ENCODE measurements at regions not wholly inside any gene's neighbourhood (a gene's known extent, or its start where the extent isn't known, plus 50 kb on each side); places are given as distances from the start of the nearest gene placed in this dataset.

DNA sequence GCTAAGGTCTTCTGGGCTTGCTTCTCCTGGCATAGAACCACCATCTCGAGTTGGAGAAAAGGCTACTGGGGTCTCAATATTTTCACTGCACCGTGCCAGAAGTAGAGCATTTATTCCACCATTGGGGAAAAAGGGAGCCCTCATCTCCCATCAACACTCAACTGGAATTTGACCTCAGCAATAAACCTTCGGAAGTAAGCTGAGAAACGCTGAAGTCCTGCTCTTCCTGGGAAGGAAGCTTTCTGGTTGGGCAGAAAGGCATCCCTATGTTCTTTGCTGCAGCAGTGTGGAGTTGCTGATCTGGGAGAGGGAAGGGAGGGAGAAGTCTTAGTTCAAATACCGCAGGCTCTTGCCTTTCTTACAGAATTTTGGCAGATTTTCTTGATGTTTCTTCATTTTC is 368.8 kb downstream of the NUP35 start:
- H3K9me3 Mint-ChIP-seq = no peaks in the 10 kb centered on the region
- H3K27ac Mint-ChIP-seq = no peak overlapping the region
- no peak overlapping the region for H3K4me3 Mint-ChIP-seq

DNA sequence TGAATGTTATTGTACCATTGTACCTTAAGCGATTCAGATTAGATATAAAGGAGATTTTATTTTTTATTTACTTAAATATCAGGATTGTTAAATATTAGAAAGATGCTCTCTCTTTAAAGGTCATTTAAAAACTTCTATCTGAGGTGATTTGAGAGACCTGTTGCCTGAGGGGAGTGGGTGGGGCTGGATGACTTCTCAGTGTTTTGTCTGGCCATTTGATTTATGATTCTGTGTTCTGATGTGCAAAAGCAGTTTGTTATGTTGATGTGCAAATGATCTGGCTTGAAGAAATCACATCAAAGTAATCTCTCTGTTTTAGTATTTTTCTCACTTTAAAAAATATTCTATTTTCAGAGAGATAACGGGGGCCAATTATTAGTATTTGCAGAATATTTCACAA is 370.8 kb downstream of the NUP35 start:
- no peak for DNase-seq (ENCODE audit: low spot score)
- Mint-ChIP-seq H3K4me1 (ENCODE audit: low read depth) (no peaks in the 10 kb centered on the region), H3K27ac (no peak overlapping the region), H3K4me3 (no peak overlapping the region), H3K27me3 (ENCODE audit: low read depth) (no peaks in the 10 kb centered on the region), H3K9me3 (no peaks in the 10 kb centered on the region), H3K36me3 (ENCODE audit: low read depth) (no peaks in the 10 kb centered on the region)

More for the DNA sequence above, 368.8 kb downstream of the NUP35 start:
- Mint-ChIP-seq H3K4me1 (ENCODE audit: low read depth) (no peaks in the 10 kb centered on the region), H3K36me3 (ENCODE audit: low read depth) (no peaks in the 10 kb centered on the region), H3K27me3 (ENCODE audit: low read depth) (no peaks in the 10 kb centered on the region)
- no peak for DNase-seq (ENCODE audit: low spot score)

DNA sequence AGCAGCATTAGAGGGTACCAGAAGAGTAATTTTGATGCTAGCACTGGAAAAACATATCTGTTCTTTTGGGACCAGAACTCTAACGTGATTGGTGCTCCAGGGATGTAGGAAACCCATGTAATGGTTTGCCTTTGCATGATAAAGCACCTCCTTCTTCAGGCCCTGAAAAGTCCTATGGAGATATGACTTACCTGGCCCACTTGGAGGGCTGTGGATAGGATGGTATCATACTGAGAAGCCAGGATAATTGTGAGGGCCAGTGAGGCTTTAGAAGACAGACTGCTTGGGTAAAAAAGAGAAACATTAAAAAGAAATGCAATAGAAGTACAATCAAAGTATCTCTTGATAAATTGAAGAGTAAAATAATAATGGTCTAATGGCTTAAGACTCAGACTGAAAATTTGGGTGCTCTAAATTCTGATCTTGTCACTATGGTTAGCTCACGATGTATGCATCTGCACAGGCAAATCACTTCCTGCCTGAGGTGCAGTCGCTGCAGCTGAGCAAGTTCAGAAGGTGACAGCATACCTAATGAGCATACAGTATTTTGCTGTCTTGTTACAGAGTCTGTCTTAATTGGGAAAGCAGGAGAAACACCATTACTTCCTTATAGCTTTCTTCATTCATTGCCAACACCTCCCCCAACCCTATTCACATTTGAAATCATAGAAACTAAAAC is 371.5 kb downstream of the NUP35 start:
- Mint-ChIP-seq H3K36me3 (ENCODE audit: low read depth) (no peaks in the 10 kb centered on the region), H3K9me3 (no peaks in the 10 kb centered on the region), H3K27me3 (ENCODE audit: low read depth) (no peaks in the 10 kb centered on the region), H3K4me3 (no peak overlapping the region), H3K4me1 (ENCODE audit: low read depth) (no peaks in the 10 kb centered on the region), H3K27ac (no peak overlapping the region)
- no peak for DNase-seq (ENCODE audit: low spot score)

DNA sequence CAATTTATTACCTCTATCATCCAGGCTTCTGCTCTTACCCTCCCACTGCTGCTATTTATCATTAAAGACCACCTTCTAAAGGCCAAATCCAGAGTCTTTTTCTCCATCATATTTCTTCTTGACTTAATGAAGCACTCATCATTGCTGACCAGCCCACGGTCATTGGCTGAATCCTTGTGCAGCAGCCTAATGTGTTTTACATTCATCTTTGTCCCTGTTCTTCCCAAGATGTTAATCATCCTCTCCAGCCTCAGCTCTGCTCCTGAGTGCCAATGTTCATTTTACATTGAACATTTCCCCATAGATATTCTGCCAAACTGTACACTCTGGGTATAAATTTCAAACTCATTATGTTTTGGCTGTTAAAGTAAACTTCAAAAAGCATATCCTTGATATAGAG is 373.6 kb downstream of the NUP35 start:
- Mint-ChIP-seq H3K27me3 (ENCODE audit: low read depth) (no peaks in the 10 kb centered on the region), H3K27ac (no peak overlapping the region), H3K4me1 (ENCODE audit: low read depth) (no peaks in the 10 kb centered on the region), H3K36me3 (ENCODE audit: low read depth) (no peaks in the 10 kb centered on the region), H3K9me3 (no peaks in the 10 kb centered on the region), H3K4me3 (no peak overlapping the region)
- DNase-seq (ENCODE audit: low spot score) = no peak

DNA sequence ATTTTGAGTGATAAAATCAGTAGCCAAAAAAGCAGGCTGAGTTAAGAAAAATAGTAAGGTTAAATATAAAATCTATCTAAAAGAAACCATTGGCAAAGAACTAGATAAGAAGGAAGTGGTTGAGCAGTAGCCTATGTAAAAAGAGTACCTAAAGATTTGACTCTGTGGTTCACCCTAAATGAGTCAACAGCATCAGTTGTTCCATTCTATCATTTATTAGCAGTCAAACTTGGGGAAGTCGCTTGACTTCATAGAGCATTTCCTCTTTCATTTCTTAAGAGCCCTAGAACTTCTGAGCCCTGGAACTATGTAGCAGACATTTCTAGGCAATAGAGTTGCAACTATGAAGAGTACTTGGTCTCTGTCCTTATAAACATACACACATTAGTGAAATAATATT is 381.7 kb downstream of the NUP35 start:
- Mint-ChIP-seq H3K27ac (no peak overlapping the region), H3K36me3 (ENCODE audit: low read depth) (no peaks in the 10 kb centered on the region), H3K9me3 (peaks cover 28% of the 10 kb centered on the region), H3K4me3 (no peak overlapping the region), H3K27me3 (ENCODE audit: low read depth) (no peaks in the 10 kb centered on the region), H3K4me1 (ENCODE audit: low read depth) (no peaks in the 10 kb centered on the region)
- no peak for DNase-seq (ENCODE audit: low spot score)

DNA sequence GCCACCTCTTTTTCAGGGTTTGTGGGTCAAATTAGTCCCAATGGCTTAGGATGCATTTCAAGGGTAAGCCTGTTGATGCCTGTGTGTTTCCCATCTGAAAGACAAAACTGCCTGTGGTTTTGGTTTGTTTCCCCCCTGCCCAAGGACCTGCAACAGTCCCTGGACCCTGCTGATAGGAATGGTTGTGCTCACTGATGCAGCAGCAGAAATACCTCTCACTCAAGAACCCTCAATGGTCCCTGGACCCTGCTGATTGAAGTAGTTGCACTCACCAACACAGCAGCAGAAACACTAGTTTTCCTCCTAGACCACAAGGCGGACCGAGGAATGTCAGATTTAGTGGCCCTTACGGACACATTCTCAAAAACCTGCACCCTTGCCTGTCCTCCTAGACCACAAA is 386.9 kb downstream of the NUP35 start:
- Mint-ChIP-seq H3K27ac (no peak overlapping the region), H3K9me3 (peaks cover 13% of the 10 kb centered on the region), H3K27me3 (ENCODE audit: low read depth) (no peaks in the 10 kb centered on the region), H3K4me1 (ENCODE audit: low read depth) (no peaks in the 10 kb centered on the region), H3K4me3 (no peak overlapping the region), H3K36me3 (ENCODE audit: low read depth) (no peaks in the 10 kb centered on the region)
- DNase-seq (ENCODE audit: low spot score) = no peak

DNA sequence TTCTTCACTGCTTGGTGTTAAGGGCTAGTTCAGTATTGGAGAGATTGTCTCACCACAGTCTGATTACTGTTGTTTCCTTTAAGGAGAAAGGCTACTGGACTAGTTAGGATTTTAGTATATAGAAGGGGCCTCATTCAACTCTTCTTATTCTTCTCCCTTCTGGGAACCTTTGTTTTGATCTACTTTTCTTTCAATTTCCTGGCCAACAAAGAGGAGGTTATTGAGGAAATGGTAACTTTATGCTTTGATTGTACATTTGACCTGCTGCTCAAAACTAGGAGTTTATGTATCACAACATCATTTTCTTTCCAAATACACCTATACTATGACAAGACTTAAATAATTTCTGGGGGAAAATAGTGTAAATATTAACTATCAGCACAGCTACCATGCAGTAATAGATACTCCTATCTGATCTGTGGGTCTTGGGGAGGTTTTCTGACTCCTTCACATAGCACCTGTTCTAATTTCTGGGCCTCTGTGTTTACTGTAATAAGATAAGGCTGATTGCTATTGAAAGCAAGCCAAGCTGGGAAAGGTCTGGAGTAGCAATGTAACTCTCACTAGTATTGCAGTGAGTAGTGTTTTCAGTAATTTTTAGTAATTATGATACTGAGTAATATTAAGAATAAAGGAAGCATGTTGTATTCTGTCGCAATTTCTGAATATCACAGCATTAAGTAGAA is 395.3 kb downstream of the NUP35 start:
- DNase-seq (ENCODE audit: low spot score) = no peak
- Mint-ChIP-seq H3K27me3 (ENCODE audit: low read depth) (no peaks in the 10 kb centered on the region), H3K9me3 (no peaks in the 10 kb centered on the region), H3K36me3 (ENCODE audit: low read depth) (no peaks in the 10 kb centered on the region), H3K4me3 (no peak overlapping the region), H3K4me1 (ENCODE audit: low read depth) (no peaks in the 10 kb centered on the region), H3K27ac (no peak overlapping the region)

DNA sequence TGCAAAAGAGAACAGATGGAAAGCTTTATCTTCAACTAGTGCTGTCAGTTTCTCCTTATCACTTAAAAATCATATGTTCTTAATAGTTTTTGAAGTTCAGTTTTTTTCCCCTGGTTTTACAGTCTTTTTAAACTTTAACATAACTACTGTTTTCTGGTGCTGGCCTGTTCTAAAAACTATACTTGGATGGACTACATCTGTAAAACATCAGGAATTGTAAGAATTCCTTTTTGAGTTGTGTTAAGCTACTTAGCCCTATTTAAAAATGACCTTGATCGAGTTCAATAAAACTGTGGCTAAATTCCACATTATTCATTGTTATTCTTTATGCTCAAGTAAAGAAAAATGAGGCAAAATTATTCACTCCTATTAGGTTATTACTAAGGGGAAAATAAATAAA is 397.7 kb downstream of the NUP35 start:
- Mint-ChIP-seq H3K9me3 (no peaks in the 10 kb centered on the region), H3K27me3 (ENCODE audit: low read depth) (no peaks in the 10 kb centered on the region), H3K27ac (no peak overlapping the region), H3K36me3 (ENCODE audit: low read depth) (no peaks in the 10 kb centered on the region), H3K4me3 (no peak overlapping the region), H3K4me1 (ENCODE audit: low read depth) (no peaks in the 10 kb centered on the region)
- DNase-seq (ENCODE audit: low spot score) = no peak

DNA sequence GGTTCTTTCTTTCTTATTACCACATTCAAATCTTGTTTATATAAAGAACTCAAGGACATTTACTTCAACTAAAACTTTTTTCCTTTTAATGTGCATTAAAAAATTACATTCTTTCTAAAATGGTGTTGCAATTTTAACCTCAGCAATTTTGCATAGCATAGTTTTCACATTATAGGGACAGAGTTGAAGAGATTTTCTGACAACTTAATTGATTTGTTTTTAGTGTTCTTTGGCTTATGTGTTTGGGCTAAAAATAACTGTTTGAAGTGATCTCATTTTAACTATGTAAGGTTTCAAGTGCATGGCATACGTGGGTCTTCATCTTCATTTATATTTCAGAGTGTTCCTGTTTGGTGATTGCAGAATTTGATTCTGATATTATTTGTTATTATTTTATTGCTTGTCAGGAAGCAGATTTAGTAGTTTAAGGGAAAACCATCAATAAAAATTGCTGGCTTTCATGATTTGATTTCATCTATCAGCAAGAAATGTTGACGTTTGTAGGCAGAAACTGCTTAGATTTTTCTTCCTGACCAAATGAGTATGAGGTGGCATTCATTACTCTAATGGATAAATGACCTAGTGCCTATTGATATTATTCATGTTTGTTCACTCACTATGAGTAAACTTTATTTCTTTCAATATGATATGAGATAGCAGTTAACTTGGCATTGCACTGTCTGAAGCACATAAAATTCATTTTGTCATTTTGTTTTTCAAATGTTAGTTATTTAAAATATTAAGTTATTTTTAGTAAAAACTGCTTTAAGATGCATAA is 398.4 kb downstream of the NUP35 start:
- H3K4me1 Mint-ChIP-seq (ENCODE audit: low read depth) = no peaks in the 10 kb centered on the region
- no peak overlapping the region for H3K27ac Mint-ChIP-seq
- no peak overlapping the region for H3K4me3 Mint-ChIP-seq
- no peaks in the 10 kb centered on the region for H3K36me3 Mint-ChIP-seq (ENCODE audit: low read depth)
- no peaks in the 10 kb centered on the region for H3K9me3 Mint-ChIP-seq
- no peak for DNase-seq (ENCODE audit: low spot score)
- no peaks in the 10 kb centered on the region for H3K27me3 Mint-ChIP-seq (ENCODE audit: low read depth)

DNA sequence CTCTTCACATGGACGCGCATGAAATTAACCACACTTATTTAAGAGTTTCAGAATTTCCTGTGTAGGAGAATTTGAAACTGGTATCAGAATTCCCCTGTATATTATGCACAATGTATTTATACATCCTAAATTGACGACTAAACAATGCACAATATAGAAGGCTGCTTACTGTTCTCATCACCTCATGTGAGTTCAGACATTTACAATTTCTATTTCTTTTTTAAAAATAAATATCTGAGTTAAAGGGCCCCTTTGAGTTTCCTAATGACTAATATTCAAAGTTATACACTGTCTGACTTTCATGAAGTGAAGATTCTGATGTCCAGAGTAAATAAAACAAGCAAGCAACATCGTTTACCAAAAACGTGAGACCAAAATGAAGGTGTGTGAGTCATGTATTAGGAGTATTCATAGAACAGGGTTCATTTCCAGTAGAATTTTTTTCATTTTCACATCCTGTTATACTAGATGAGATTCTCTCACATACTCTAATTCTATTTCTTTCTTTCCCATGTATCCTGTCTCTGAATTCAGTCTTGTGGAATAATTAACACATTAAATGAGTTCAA is 406.2 kb downstream of the NUP35 start:
- Mint-ChIP-seq H3K27ac (no peak overlapping the region), H3K4me1 (ENCODE audit: low read depth) (no peaks in the 10 kb centered on the region), H3K27me3 (ENCODE audit: low read depth) (no peaks in the 10 kb centered on the region), H3K4me3 (no peak overlapping the region), H3K36me3 (ENCODE audit: low read depth) (no peaks in the 10 kb centered on the region), H3K9me3 (no peaks in the 10 kb centered on the region)
- DNase-seq (ENCODE audit: low spot score) = no peak

DNA sequence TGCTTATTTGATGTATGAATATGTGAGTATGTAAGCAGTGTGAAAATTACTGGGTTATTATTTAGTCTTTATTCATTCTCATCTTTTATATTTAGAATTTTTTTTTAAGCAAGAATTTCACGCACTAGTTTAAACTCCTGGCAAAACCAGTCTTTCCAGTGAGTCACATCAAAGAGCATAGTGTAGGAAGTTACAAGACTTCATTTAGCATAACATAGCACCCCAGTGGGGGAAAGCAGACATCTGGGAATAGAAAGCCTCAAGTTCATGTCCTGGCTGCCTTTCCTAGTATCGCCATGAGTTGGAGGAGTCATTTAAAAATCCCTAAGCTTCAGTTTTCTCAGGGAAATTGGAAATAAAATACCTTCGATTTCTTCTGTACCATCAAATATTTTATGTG is 408.3 kb downstream of the NUP35 start:
- Mint-ChIP-seq H3K27me3 (ENCODE audit: low read depth) (no peaks in the 10 kb centered on the region), H3K27ac (no peak overlapping the region), H3K36me3 (ENCODE audit: low read depth) (no peaks in the 10 kb centered on the region), H3K4me3 (no peak overlapping the region), H3K9me3 (no peaks in the 10 kb centered on the region), H3K4me1 (ENCODE audit: low read depth) (no peaks in the 10 kb centered on the region)
- DNase-seq (ENCODE audit: low spot score) = no peak

DNA sequence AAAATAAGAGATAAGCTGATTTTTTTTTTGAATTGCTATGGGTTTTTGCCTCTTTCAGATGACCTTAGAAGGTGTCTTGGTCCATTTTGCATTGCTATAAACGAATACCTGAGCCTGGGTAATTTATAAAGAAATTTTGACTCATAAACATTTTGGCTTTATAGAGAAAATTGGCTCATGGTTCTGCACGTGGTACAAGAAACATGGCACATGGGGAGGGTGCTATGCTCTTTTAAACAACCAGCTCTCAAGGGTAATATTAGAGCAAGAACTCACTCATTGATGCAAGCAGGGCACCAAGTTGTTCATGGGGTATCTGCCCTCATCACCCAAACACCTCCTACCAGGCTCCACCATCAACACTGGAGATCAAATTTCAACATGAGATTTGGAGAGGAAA is 408.8 kb downstream of the NUP35 start:
- Mint-ChIP-seq H3K27ac (no peak overlapping the region), H3K4me3 (no peak overlapping the region), H3K36me3 (ENCODE audit: low read depth) (no peaks in the 10 kb centered on the region), H3K4me1 (ENCODE audit: low read depth) (no peaks in the 10 kb centered on the region), H3K9me3 (no peaks in the 10 kb centered on the region), H3K27me3 (ENCODE audit: low read depth) (no peaks in the 10 kb centered on the region)
- DNase-seq (ENCODE audit: low spot score) = no peak

DNA sequence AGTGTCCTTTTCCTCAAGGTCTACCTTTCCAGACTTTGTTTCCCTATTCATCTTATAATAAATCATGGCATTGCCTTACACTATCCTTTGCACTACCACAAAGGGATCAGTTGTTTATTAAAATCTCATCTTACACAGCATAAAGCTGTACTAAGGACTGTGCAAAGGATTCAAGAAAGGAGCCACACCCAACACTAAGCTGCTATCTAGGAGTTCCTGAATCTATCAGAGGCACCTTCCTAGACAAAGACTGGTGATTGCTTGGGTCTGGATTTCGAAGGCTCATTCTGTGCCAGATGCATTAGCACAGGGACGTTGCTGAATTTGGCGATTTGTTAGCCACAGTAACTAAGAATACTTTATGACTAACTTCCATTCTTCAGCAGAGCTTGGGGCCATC is 412.0 kb downstream of the NUP35 start:
- Mint-ChIP-seq H3K9me3 (no peaks in the 10 kb centered on the region), H3K36me3 (ENCODE audit: low read depth) (no peaks in the 10 kb centered on the region), H3K27me3 (ENCODE audit: low read depth) (no peaks in the 10 kb centered on the region), H3K4me1 (ENCODE audit: low read depth) (no peaks in the 10 kb centered on the region), H3K4me3 (no peak overlapping the region), H3K27ac (no peak overlapping the region)
- DNase-seq (ENCODE audit: low spot score) = no peak

DNA sequence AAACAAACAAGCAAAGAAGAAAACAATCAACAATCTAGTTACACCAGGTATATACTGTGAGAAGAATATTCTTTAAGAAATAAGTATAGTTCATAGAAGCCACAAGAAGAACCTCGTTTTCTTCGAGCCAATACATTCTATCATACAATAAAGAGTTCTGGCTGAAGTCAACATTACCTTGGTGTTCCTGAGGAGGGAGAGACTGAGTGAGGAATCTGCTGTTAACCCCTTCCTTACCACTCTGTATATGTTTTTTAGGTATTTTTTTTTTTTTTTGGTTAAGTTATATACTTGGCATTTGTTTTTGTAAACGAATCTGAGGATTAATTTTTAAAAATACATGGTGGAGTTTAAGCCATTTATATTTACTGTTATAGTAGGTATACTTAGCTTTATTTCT is 412.5 kb downstream of the NUP35 start:
- Mint-ChIP-seq H3K4me3 (no peak overlapping the region), H3K36me3 (ENCODE audit: low read depth) (no peaks in the 10 kb centered on the region), H3K27ac (no peak overlapping the region), H3K9me3 (no peaks in the 10 kb centered on the region), H3K4me1 (ENCODE audit: low read depth) (no peaks in the 10 kb centered on the region), H3K27me3 (ENCODE audit: low read depth) (no peaks in the 10 kb centered on the region)
- no peak for DNase-seq (ENCODE audit: low spot score)
